ENCODE measurements at regions not wholly inside any gene's neighbourhood (a gene's known extent, or its start where the extent isn't known, plus 50 kb on each side); places are given as distances from the start of the nearest gene placed in this dataset.

DNA sequence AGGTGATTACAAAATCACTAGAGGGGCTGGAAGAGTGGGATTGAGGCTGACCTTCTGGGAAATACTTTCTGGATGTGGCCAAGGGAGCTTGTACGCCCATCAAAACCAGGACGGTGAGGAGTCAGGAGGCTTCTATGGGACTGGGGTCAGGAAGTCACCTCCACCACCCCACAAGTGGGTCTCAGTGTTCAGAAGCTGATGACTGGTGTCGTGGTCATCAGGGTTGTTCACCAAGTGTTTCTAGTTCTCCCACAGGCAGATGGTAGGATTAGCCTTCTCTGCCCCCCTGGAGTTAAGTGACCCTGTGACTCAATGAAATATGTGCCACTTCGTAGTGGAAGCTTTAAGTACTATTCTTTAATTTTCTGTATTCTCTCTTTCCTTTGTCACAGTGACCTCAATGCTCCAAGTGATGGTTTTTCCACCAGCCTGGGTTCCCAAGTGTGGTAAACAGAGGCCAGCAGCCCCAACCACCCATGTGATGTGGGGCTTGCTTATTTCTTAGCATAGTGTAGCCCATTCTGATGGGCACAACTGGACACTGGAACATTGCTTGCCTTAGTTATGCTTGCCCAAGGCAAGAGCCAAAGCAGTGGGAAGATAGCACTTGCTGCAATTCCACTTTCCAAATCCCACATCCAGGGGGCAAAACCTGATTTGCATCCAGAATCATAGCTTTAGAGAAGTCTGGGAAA lies 258.8 kb downstream of the CYP26B1 start:
- DNase-seq, result no peak

GRCh38 chr2:71887196-71887595 lies 260.5 kb downstream of the CYP26B1 start:
- DNase-seq, result no peak

GRCh38 chr2:71886241-71886640 lies 261.4 kb downstream of the CYP26B1 start:
- no peak for DNase-seq

DNA sequence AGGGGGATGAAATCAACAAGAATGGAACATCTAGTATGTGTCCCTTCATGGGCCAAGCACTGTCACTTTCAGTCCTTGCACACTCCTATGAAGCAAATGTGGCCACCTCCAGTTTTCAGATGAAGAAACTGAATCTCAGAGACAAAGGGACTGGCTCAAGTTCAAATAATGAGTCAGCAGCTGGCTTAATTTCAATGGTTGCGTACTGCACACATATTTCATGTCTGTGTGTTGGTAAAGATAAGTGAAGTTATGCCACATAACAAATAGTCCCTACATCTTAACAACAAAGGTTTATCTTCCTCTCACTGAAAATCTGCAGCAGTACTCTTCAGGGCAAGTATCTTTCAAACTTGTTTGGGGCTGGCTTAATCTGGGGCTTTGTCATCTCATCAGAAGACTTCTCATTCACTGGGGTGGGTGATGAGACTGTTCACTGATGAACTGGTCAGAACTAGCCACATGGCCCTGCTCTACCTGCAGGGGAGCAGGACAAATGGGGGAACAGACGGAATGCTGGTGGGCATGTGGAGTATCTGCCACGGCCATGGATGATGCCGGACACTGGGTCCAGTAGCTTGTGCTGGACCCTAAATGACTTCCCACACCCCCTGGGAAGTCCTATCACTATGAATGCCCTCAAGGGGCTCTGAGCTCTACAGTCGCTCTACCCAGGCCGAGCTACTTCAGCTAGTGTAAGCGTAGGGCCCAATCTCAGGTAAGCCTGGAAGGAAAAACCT lies 263.2 kb downstream of the CYP26B1 start:
- no peak for DNase-seq

- DNase-seq, result peak; percentile 70
These were observed 264.7 kb downstream of the CYP26B1 start for GRCh38 chr2:71882949-71883472.

- no peak for DNase-seq
These were observed 265.3 kb downstream of the CYP26B1 start for GRCh38 chr2:71882236-71882946.

GRCh38 chr2:71880846-71881610 lies 266.6 kb downstream of the CYP26B1 start:
- DNase-seq, result no peak

GRCh38 chr2:71880287-71880686 lies 267.4 kb downstream of the CYP26B1 start:
- DNase-seq, result no peak

GRCh38 chr2:71879509-71880184 lies 268.0 kb downstream of the CYP26B1 start:
- DNase-seq, result no peak

DNA sequence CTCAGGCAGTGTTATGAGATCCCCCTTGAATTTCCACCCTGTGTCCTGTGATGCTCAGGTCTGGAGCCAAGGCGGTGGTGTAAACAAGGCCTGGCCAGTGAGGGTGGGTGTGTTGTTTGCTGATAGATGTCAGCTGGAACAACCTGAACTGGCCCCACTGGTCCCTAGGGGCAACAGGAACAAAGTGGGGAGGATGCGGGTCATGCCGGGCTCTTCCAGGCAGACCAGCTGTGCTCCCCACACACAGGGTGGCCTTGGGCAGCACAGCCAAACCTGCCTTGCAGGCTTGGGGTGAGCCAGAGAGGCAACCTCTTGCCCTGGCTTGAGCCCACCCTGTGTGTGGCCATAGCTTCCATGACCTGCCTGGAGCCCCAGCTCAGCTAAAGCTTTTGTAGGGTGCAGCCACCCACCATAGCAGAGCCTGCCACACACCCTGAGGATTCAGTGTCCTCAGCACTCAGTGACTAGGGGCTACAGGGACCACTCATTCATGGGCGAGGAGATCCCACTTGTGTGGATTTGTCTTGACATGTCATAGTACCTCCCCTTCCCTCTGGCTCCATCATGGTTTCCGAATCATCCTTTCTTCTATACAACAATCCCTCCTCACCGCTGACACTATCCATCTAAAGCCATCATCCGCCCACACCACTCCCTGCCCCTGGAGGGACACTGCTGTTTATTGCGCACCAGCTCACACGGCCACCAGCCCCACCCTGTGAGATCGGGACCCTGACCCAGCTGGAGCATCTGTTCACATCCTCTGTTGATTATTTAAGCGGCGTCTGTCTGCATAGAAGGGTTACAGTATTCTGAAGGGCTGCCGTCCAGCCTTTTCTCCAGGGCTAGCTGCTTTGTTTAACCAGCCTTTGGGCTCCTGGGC lies 268.8 kb downstream of the CYP26B1 start:
- DNase-seq, result no peak

GRCh38 chr2:71877636-71878035 lies 270.0 kb downstream of the CYP26B1 start:
- DNase-seq, result no peak

DNA sequence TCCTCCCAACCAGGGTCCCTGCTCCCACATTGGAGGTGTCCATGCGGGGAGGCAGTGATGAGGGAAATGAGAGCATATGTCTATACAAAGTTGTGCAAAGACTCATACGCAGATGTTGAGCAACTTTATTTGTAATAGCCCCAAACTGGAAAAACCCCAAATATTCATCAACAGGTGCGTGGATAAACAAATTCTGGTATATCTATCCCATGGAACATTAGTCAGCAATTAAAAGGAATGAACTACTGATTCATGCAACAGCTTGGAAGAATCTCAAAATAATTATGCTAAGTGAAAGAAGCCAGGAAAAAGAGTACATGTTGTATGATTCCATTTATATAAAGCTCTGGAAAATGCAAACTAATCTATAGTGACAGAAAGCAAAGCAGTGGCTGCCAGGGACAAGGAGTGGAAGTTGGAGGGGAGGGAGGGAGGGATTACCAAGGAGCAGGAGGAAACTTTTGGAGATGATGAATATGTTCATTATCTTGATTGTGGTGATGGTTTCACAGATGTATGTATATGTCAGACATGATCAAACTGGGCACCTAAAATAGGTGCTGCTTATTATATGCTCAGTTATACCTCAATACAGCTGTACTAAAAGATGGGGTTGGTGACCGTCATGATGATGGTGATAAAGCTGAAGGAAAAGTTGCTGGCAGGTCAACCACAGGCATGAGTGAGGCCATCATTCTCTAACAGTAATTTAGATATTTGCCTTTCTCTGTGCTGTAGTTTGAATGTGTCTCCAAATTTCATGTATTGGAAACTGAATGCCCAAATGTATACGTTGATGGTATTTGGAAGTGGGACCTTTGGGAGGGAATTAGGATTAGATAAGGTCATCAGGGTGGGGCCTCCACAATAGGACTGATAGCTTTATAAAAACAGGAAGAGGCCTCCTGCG lies 270.9 kb downstream of the CYP26B1 start:
- DNase-seq, result no peak

DNA sequence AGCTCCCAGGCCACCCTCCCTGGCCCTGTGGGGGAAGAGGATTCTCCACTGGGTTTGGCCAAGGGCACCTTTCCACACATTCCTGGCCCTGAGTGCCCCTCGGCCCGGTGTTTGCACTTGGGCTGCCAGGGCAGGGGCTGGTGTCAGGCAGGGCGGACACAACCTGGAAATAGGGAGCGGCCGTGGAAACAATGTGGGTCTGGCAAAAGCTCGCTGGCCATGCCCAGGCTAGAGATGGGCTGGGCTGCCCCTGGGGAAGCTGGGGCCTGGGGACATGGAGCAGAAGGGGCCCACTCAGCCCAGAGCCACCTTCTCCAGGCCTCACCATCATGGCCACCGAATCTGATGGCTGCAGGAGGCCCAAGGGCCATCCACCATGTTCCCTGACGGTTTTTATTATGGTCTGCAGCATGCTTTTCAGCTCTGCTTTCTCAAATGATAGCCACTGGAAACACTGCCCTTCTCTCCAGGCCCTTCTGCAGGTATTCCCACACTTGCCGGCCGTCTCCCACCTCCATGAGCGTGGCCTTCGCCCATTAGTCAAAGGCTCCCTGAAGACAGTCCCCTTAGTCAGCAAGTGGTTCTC lies 275.1 kb downstream of the CYP26B1 start:
- no peak for DNase-seq

GRCh38 chr2:71865391-71865965 lies 282.2 kb downstream of the CYP26B1 start:
- no peak for DNase-seq

GRCh38 chr2:71864085-71864484 lies 283.6 kb downstream of the CYP26B1 start:
- DNase-seq, result no peak

DNA sequence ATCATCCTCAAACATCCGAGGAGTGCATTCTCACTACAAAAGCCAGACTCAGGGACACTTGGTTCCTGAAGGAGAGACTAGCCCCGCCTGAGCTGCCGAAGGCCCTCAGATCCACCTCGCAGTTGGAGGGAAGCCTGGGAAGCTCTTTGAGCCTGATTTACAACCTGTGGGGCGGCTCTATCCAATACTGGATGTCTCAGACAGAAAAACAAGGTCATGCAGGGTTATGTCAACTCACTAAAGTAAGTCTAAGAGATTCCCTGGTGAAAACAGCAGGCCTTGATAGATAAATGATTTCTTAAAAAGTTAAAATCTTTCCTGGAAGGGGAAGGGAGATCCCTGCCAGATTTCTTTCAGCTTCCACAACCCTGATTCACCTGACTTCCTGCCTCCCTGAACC lies 284.3 kb downstream of the CYP26B1 start:
- no peak for DNase-seq

GRCh38 chr2:71862921-71863320 lies 284.7 kb downstream of the CYP26B1 start:
- no peak for DNase-seq

GRCh38 chr2:71861186-71862160 lies 286.2 kb downstream of the CYP26B1 start:
- no peak for DNase-seq

All from RPMI8226 (cell line).